HG03196 (cell line): ENCODE measurements at regions not wholly inside any gene's neighbourhood (a gene's known extent, or its start where the extent isn't known, plus 50 kb on each side); places are given as distances from the start of the nearest gene placed in this dataset.

Experiments used
- ATAC-seq: cut with Tn5 transposase; IDR thresholded peaks from one replicate; pipeline ENCODE4 v1.9.1; 2021; ENCODE audit not compliant: unreplicated experiment

- ATAC-seq, result no peak
These were observed 283.0 kb upstream of the KLF6 start for GRCh38 chr10:4067931-4068561.

- peak; percentile 64 for ATAC-seq
These were observed 282.5 kb upstream of the KLF6 start for GRCh38 chr10:4067531-4067930.

DNA sequence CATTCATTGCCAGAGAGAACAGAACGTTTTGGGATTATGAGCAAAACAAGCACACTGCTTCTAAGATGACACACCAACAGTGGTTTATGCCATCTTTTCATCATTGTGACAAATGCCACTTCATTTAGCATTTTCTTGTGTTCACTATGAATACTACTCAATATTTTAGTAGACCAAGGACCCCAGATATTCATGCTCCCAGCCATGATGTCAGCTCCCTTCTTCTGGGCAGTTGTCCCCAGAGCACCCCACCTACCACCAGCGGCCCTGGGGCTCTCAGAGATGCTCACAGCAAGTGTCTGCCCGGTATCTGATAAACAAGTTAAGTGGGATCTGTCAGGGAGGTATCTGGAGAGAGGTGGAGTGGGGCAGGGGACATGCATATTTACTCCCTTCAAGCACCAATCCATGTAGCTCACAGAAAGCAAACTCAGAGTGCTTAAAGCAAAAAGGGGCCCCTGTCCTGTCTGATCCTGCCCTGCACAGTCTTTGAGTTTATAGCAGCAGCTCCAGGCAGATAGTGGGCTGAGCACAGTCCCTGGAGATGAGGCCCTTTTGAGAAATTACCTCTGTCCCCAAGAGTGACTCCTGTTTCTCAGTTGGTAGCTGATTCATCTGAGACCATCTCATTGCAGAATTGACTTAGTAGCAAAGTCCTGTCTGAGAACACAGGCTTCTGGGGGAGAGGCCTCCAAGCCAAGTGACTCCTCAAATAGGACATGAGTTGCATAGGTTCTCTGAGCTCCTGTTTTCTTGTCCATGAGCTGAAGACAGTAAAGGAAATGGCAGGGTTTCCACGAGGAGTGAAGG lies 281.8 kb upstream of the KLF6 start:
- no peak for ATAC-seq

DNA sequence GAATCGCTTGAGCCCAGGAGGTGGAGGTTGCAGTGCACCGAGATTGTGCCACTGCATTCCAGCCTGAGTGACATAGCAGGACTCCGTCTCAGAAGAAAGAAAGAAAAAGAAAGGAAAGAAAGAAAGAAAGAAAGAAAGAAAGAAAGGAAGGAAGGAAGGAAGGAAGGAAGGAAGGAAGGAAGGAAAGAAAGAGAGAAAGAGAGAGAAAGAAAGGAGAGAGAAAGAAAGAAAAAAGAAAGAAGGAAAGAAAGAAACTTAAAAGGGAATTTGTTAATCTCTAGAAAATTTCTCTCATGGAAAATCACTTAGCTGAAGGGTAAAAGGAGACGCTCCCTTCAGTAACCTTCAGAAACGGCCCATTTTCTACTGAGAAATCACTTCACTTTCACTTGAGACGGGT lies 279.5 kb upstream of the KLF6 start:
- no peak for ATAC-seq

GRCh38 chr10:4063717-4064116 lies 278.7 kb upstream of the KLF6 start:
- no peak for ATAC-seq

GRCh38 chr10:4062751-4063150 lies 277.7 kb upstream of the KLF6 start:
- ATAC-seq, result no peak

GRCh38 chr10:4062072-4062471 lies 277.1 kb upstream of the KLF6 start:
- ATAC-seq, result no peak

DNA sequence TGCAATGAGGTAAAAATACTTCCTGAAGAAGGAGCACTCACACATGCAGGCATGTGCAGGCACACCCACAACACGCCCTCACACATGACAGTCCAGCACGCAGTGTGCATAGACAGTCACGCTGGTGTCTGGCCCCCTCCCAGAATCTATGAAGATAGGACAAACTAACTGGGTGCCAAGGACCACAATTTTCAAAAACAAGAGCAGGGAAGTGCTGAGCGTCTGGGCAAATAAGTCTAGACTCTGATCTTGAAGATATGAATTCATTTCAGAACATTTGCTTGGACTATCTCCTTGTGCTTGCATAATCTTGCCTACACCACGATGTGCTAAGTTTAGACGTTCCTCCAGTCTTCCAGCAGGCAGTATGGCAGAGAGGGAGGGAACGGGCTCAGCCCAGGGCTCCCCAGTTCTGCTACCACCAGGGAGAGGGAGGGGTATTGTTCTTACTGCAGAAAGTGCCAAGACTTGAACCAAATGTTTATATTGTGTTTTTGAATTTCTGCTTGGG lies 276.5 kb upstream of the KLF6 start:
- ATAC-seq, result no peak

- ATAC-seq, result no peak
These were observed 274.6 kb upstream of the KLF6 start for GRCh38 chr10:4059471-4060138.

GRCh38 chr10:4058514-4059029 lies 273.6 kb upstream of the KLF6 start:
- ATAC-seq, result no peak

GRCh38 chr10:4057725-4058513 lies 272.9 kb upstream of the KLF6 start:
- ATAC-seq, result no peak

DNA sequence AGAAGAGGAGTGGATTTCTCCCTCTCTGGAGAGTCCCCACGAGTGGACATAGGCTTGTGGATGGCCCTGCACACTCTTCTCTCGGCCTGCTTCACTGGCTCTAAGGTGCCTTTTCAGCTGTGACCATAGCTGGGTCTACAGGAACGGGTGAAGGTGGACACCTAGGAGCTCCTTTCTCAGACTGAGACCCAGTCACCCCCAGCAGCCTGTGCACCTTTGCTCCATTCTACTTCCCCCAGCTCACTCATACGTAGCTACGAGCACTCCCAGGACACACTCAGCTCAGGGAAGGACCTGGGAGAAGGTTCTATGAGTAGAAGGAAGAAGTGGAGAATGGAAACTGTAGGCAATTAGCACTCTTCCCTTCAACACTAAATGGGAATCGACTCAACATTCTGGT lies 272.0 kb upstream of the KLF6 start:
- no peak for ATAC-seq

DNA sequence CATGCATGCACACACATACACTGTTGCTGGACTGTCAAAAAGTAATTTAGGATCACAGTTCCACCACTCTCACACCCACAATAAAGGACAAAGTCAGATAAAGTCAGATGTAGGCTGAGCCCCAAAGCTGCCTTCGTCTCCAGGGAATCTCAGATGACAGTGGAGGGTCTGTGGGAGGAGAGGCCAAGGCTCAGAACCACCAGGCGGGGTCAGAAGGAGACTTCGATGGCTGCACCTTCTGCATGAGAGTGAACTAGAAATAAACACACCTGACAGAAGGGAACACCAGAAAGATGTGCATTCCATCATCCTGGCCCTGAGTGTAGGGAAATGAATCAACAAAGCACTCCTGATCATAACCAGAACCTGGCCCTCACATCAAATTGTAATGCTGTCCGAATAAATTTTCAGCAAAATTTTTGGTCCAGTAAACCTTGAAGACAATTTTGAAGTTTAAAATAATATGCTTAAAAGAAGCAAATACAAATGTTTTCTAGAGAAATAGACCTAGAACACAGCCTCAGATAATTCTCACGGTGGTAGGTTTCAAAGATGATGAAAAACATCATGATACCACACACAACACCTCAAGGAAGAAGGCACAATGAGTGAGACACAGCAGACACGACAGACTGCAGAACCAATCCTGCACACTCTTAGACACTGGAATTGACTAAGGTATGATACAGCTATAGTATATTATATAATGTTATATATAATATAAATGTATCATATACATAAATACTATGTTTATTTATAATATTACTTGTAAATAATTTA lies 269.8 kb upstream of the KLF6 start:
- ATAC-seq, result no peak

GRCh38 chr10:4053940-4054339 lies 268.9 kb upstream of the KLF6 start:
- no peak for ATAC-seq

DNA sequence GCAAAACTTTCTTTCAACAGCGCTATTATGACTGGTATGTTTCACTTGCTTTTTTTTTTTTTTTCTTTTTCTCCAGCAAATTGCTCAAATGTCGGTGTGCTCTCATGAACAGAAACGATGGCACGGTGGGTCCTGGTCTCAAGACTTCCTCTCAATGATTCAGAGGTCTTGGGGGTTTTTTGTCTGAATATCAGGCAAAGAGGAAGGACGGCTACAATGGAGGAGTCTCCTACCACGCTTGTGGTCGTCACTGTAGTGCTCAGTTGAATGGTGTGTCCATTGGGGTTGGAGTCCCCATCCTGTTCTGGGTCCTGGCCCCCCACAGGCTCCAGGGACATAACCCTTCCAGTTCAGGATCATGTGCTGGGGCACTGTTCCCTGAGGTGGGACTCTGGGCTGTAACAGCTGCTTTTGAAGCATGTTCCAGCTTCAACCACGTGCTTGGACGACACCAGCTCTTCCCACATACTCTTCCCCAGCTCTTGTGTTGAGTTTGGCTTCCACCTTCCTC lies 266.7 kb upstream of the KLF6 start:
- ATAC-seq, result no peak

GRCh38 chr10:4051011-4051640 lies 266.1 kb upstream of the KLF6 start:
- no peak for ATAC-seq

GRCh38 chr10:4050061-4050460 lies 265.1 kb upstream of the KLF6 start:
- no peak for ATAC-seq

DNA sequence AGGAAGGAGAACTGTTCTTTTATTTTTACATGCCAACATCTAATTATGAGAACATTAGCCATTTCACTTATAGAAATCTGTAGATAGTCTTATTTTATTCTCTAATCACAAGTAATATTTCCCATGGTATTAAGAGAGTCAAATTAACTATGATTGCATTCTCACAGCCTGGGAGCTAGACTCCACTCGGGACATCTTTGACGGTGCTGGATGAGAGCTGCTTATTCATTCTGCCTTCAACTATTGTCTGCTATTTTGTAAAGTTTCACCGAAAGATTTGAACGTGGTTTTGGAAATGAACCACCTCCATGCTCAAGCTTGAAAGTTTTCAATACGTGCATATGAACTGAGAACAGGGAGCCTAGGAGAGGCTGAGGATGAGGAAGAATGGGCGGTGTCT lies 264.3 kb upstream of the KLF6 start:
- no peak for ATAC-seq

- ATAC-seq, result no peak
These were observed 263.3 kb upstream of the KLF6 start for GRCh38 chr10:4048236-4048864.
